ENCODE measurements at regions not wholly inside any gene's neighbourhood (a gene's known extent, or its start where the extent isn't known, plus 50 kb on each side); places are given as distances from the start of the nearest gene placed in this dataset.

- TF ChIP-seq, protein P1, sequence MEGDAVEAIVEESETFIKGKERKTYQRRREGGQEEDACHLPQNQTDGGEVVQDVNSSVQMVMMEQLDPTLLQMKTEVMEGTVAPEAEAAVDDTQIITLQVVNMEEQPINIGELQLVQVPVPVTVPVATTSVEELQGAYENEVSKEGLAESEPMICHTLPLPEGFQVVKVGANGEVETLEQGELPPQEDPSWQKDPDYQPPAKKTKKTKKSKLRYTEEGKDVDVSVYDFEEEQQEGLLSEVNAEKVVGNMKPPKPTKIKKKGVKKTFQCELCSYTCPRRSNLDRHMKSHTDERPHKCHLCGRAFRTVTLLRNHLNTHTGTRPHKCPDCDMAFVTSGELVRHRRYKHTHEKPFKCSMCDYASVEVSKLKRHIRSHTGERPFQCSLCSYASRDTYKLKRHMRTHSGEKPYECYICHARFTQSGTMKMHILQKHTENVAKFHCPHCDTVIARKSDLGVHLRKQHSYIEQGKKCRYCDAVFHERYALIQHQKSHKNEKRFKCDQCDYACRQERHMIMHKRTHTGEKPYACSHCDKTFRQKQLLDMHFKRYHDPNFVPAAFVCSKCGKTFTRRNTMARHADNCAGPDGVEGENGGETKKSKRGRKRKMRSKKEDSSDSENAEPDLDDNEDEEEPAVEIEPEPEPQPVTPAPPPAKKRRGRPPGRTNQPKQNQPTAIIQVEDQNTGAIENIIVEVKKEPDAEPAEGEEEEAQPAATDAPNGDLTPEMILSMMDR (IDR thresholded peaks at IDR 0.05; ENCODE audit: low read length), result no peak
- no peak for TF ChIP-seq EZH2 (IDR thresholded peaks at IDR 0.05; ENCODE audit: borderline replicate concordance, low read length)
Observed at GRCh38 chr4:38490753-38491446, 173.1 kb upstream of the KLF3 start.

Measured in OCI-LY1 (cell line).